Erythroblast (primary cell): ENCODE measurements at regions not wholly inside any gene's neighbourhood (a gene's known extent, or its start where the extent isn't known, plus 50 kb on each side); places are given as distances from the start of the nearest gene placed in this dataset.

ENCODE experiments used
- GATA1 ChIP-seq: IDR thresholded peaks from 2 replicates; pipeline ENCODE4 v1.6.1; 2011; ENCODE audit warnings: low read depth, mild to moderate bottlenecking, control low read depth, low read length, moderate library complexity
- POLR2A ChIP-seq: IDR thresholded peaks from 2 replicates; pipeline ENCODE4 v1.6.1; 2011; ENCODE audit warnings: mild to moderate bottlenecking, low read length

- TF ChIP-seq POLR2A (no peak), GATA1 (no peak)
Observed at GRCh38 chr9:127558581-127559246, 53.4 kb upstream of the STXBP1 start.
